OCI-LY1 (cell line): ENCODE measurements at regions not wholly inside any gene's neighbourhood (a gene's known extent, or its start where the extent isn't known, plus 50 kb on each side); places are given as distances from the start of the nearest gene placed in this dataset.

ENCODE experiments used
- H2AFZ ChIP-seq: fragments of 200-600 bp; sonication (generic), shearing (Covaris generic); 2 replicates; pipeline ENCODE4 v1.6.0; 2014; ENCODE audit warnings: antibody characterized with exemption, mild to moderate bottlenecking, low read length
- H3F3A ChIP-seq: fragments of 200-600 bp; sonication (generic), shearing (Covaris generic); 2 replicates; pipeline ENCODE4 v1.6.0; 2014; ENCODE audit warnings: mild to moderate bottlenecking, antibody characterized with exemption, low read length, moderate library complexity; ENCODE audit not compliant: insufficient read depth
- H3K27ac ChIP-seq: fragments of 200-600 bp; sonication (generic); 2 replicates; pipeline ENCODE4 v1.5.1; 2014; ENCODE audit warnings: low read length, mixed run types, mild to moderate bottlenecking, low read depth; ENCODE audit not compliant: poor library complexity, severe bottlenecking
- H3K27me3 ChIP-seq: fragments of 200-600 bp; sonication (generic); 2 replicates; pipeline ENCODE4 v1.6.0; 2014; ENCODE audit warnings: antibody characterized with exemption, mild to moderate bottlenecking, low read length, moderate library complexity; ENCODE audit not compliant: insufficient read depth
- H3K36me3 ChIP-seq: fragments of 200-600 bp; sonication (generic); 2 replicates; pipeline ENCODE4 v1.6.1; 2014; ENCODE audit warnings: mild to moderate bottlenecking, antibody characterized with exemption, low read length, moderate library complexity, mixed read lengths; ENCODE audit not compliant: insufficient read depth
- H3K4me1 ChIP-seq: fragments of 200-600 bp; sonication (generic); 2 replicates; pipeline ENCODE4 v1.5.1; 2014; ENCODE audit warnings: mild to moderate bottlenecking, low read length, moderate library complexity; ENCODE audit not compliant: insufficient read depth, severe bottlenecking
- H3K4me2 ChIP-seq: fragments of 200-600 bp; sonication (generic), shearing (Covaris generic); 2 replicates; pipeline ENCODE4 v1.6.1; 2014; ENCODE audit warnings: low read length
- H3K4me3 ChIP-seq: fragments of 200-600 bp; sonication (generic); 2 replicates; pipeline ENCODE4 v1.5.1; 2014; ENCODE audit warnings: low read length, low read depth, mild to moderate bottlenecking, mixed read lengths; ENCODE audit not compliant: poor library complexity, severe bottlenecking
- H3K79me2 ChIP-seq: fragments of 200-600 bp; shearing (Covaris generic); 2 replicates; pipeline ENCODE4 v1.6.1; 2016; ENCODE audit warnings: mixed run types, low read length, mixed read lengths; ENCODE audit not compliant: insufficient read depth
- H3K9ac ChIP-seq: fragments of 200-600 bp; sonication (generic), shearing (Covaris generic); 2 replicates; pipeline ENCODE4 v1.6.1; 2014; ENCODE audit warnings: mild to moderate bottlenecking, low read length, mixed read lengths
- H3K9me2 ChIP-seq: fragments of 200-600 bp; sonication (generic), shearing (Covaris generic); 2 replicates; pipeline ENCODE4 v1.6.1; 2014; ENCODE audit warnings: low read depth, mild to moderate bottlenecking, low read length, mixed read lengths
- H3K9me3 ChIP-seq: fragments of 200-600 bp; shearing (Covaris generic); 2 replicates; pipeline ENCODE4 v1.6.1; 2014; ENCODE audit warnings: low read length, mixed read lengths
- H4K20me1 ChIP-seq: fragments of 200-600 bp; sonication (generic), shearing (Covaris generic); 2 replicates; pipeline ENCODE4 v1.6.0; 2016; ENCODE audit warnings: mild to moderate bottlenecking, low read length; ENCODE audit not compliant: insufficient read depth
- EZH2 ChIP-seq: fragments of 200-600 bp; sonication (generic), shearing (Covaris generic); IDR thresholded peaks from 2 replicates; pipeline ENCODE4 v1.8.0; 2017; ENCODE audit warnings: borderline replicate concordance, mixed run types, mild to moderate bottlenecking, antibody characterized with exemption, low read length, moderate library complexity, mixed read lengths
- TF ChIP-seq, protein P1 (sequence below): fragments of 200-600 bp; sonication (generic), shearing (Covaris generic); IDR thresholded peaks from 2 replicates; pipeline ENCODE4 v1.5.1; 2017; ENCODE audit warnings: mild to moderate bottlenecking, antibody characterized with exemption, low read length, moderate library complexity, mixed read lengths

DNA sequence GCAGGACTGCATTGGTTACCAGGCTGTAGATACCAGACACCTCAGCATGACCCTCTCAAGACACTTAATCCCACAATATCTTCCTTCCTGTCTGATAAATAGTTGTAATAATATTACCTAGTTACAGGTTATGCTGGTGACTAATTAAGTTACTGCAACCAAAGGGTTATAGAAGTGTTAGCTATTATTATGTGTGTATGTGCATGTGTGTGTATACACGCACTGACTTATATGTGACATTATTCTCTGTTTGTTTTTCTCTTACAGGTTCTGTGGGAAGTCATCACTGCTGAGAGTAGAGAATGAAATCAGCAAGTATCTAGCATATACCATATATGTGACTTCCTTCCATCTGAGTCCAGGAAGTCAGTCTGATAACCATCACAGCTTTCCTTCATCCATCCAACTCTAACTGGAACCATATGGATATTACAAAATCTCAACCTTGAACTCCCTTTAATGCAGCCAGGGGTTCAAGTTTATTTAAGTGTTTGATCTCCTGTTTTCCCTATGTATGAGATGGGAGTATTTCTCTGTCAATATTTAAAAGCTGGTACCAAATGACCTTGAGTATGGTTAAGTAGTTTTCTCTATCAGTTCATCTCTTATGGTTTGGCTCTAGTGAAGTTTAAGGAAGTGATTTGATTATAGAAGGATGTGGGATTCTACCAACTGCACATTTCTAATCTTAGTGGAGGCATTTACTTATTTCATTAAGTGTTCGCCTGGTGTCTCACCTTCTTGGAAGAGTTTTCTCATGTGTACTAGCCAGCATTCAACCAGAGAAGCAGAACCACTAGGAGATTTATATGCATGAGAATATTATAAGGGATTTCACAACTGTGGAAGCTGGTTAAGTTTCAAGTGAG, 313.2 kb downstream of the HIVEP2 start:
- H3K4me3 ChIP-seq, result no peak overlapping the region
- no peaks in the 10 kb centered on the region for H3K9me2 ChIP-seq
- H3K79me2 ChIP-seq, result no peaks in the 10 kb centered on the region
- H3K9me3 ChIP-seq, result no peaks in the 10 kb centered on the region
- H3K27ac ChIP-seq, result no peak overlapping the region
- no peaks in the 10 kb centered on the region for H3K27me3 ChIP-seq
- no peak overlapping the region for H3K9ac ChIP-seq
- no peaks in the 10 kb centered on the region for H3K36me3 ChIP-seq
- H4K20me1 ChIP-seq, result no peaks in the 10 kb centered on the region
- no peak overlapping the region for H3K4me2 ChIP-seq
- no peaks in the 10 kb centered on the region for H3K4me1 ChIP-seq
- no peak overlapping the region for H2AFZ ChIP-seq
- H3F3A ChIP-seq, result no peaks in the 10 kb centered on the region
- TF ChIP-seq, protein P1, sequence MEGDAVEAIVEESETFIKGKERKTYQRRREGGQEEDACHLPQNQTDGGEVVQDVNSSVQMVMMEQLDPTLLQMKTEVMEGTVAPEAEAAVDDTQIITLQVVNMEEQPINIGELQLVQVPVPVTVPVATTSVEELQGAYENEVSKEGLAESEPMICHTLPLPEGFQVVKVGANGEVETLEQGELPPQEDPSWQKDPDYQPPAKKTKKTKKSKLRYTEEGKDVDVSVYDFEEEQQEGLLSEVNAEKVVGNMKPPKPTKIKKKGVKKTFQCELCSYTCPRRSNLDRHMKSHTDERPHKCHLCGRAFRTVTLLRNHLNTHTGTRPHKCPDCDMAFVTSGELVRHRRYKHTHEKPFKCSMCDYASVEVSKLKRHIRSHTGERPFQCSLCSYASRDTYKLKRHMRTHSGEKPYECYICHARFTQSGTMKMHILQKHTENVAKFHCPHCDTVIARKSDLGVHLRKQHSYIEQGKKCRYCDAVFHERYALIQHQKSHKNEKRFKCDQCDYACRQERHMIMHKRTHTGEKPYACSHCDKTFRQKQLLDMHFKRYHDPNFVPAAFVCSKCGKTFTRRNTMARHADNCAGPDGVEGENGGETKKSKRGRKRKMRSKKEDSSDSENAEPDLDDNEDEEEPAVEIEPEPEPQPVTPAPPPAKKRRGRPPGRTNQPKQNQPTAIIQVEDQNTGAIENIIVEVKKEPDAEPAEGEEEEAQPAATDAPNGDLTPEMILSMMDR, result no peak
- TF ChIP-seq EZH2, result no peak

DNA sequence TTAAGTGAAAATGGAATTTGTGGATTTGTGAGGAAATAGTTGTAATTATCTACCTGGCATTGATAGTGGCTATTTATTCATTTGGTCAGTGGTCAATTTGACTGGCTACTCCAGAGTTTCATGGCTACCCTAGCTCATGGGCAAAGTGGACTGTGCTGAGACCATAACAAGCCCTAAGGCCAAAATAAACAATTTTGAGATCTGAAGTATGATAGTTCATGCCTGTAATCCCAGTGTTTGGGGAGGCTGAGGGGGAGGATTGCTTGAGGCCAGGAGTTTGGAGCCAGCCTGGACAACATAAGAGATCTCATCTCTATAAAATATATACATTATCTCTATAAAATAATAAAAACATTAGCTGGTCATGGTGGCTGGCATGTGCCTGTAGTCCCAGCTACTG, 311.7 kb downstream of the HIVEP2 start:
- H3K4me2 ChIP-seq, result no peak overlapping the region
- TF ChIP-seq, protein P1, result no peak
- no peak for TF ChIP-seq EZH2
- no peaks in the 10 kb centered on the region for H3K27me3 ChIP-seq
- H3K79me2 ChIP-seq, result no peaks in the 10 kb centered on the region
- no peaks in the 10 kb centered on the region for H3F3A ChIP-seq
- H4K20me1 ChIP-seq, result no peaks in the 10 kb centered on the region
- no peak overlapping the region for H3K27ac ChIP-seq
- H3K9me3 ChIP-seq, result no peaks in the 10 kb centered on the region
- no peak overlapping the region for H2AFZ ChIP-seq
- no peaks in the 10 kb centered on the region for H3K4me1 ChIP-seq
- no peak overlapping the region for H3K9ac ChIP-seq
- H3K9me2 ChIP-seq, result no peaks in the 10 kb centered on the region
- no peak overlapping the region for H3K4me3 ChIP-seq
- H3K36me3 ChIP-seq, result no peaks in the 10 kb centered on the region

DNA sequence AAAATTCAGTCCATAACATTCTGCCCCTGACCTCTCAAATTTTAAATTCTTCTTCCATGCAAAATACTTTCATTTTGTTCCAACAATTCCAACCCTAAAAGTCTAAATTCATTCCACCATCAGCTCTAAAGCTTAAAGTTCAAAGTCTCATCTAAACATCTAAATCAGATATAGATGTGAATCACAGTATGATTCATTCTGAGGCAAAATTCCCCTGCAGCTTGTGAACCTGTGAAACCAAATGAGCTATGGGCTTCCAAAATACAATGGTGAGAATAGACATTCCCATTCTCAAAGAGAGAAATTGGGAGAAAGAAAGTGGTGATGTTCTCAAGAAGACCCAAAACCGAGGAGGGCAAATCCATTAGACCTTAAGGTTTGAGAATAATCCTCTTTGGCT, 309.8 kb downstream of the HIVEP2 start:
- no peak overlapping the region for H3K27ac ChIP-seq
- H3K4me1 ChIP-seq, result no peaks in the 10 kb centered on the region
- TF ChIP-seq, protein P1, result no peak
- TF ChIP-seq EZH2, result no peak
- no peak overlapping the region for H2AFZ ChIP-seq
- H3K9me2 ChIP-seq, result no peaks in the 10 kb centered on the region
- no peak overlapping the region for H3K9ac ChIP-seq
- H4K20me1 ChIP-seq, result no peaks in the 10 kb centered on the region
- no peaks in the 10 kb centered on the region for H3K9me3 ChIP-seq
- H3K27me3 ChIP-seq, result no peaks in the 10 kb centered on the region
- H3K79me2 ChIP-seq, result no peaks in the 10 kb centered on the region
- H3K4me3 ChIP-seq, result no peak overlapping the region
- H3K36me3 ChIP-seq, result no peaks in the 10 kb centered on the region
- no peaks in the 10 kb centered on the region for H3F3A ChIP-seq
- no peak overlapping the region for H3K4me2 ChIP-seq
